ENCODE measurements at regions not wholly inside any gene's neighbourhood (a gene's known extent, or its start where the extent isn't known, plus 50 kb on each side); places are given as distances from the start of the nearest gene placed in this dataset.

DNA sequence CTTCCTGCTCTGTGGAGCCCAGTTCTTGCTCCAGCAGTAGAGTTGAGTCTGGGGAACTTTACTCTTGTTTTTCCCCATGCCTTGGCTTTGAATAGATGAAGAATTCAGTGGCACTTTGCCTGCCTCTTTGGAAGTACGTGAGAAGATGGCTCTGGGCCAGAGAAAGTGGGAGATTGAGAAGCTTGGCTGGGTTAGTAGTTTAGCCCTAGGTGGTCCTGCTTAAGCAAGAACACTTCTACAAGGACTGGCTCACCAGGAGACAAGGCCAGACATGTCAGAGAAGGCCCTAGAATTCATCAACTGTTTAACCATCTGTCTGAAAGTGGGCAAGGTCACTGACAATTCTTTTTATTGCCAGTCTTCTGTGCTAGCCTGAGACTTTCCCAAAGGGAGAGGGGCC is 410.3 kb downstream of the TYW1 start:
- TF ChIP-seq, protein P1, sequence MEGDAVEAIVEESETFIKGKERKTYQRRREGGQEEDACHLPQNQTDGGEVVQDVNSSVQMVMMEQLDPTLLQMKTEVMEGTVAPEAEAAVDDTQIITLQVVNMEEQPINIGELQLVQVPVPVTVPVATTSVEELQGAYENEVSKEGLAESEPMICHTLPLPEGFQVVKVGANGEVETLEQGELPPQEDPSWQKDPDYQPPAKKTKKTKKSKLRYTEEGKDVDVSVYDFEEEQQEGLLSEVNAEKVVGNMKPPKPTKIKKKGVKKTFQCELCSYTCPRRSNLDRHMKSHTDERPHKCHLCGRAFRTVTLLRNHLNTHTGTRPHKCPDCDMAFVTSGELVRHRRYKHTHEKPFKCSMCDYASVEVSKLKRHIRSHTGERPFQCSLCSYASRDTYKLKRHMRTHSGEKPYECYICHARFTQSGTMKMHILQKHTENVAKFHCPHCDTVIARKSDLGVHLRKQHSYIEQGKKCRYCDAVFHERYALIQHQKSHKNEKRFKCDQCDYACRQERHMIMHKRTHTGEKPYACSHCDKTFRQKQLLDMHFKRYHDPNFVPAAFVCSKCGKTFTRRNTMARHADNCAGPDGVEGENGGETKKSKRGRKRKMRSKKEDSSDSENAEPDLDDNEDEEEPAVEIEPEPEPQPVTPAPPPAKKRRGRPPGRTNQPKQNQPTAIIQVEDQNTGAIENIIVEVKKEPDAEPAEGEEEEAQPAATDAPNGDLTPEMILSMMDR (IDR thresholded peaks at IDR 0.05): no peak
- no peak for TF ChIP-seq POLR2A (IDR thresholded peaks at IDR 0.05)
